Caco-2 (cell line): ENCODE measurements at regions not wholly inside any gene's neighbourhood (a gene's known extent, or its start where the extent isn't known, plus 50 kb on each side); places are given as distances from the start of the nearest gene placed in this dataset.
"Not testable (repeated sequence)": the region's sequence is repeated elsewhere in the genome, so short reads cannot be mapped to it uniquely, and the experiment has no call there.

Source experiments
- BruUV-seq: library from RNA; stranded (reverse); fragments of 400-500 nt; replicated peaks from 2 replicates; lab custom pipeline; 2021; lab: Mats Ljungman, UMichigan
- CTCF ChIA-PET: fragments of 300-600 bp; sonication (Branson Sonifier 250); formaldehyde crosslinking; loops from one replicate; lab custom pipeline; 2022; ENCODE audit warnings: antibody characterized with exemption; lab: Charles Lee
- POLR2A ChIA-PET: fragments of 300-600 bp; sonication (Branson Sonifier 250); formaldehyde crosslinking; loops from one replicate; lab custom pipeline; 2022; ENCODE audit warnings: antibody characterized with exemption; lab: Charles Lee
- DNase-seq, 2 experiments: peaks; one replicate each; pipeline versions ENCODE4 v3.0.0 to v3.0.0-alpha.2; 2020 to 2022
- H3K27me3 ChIP-seq: replicated peaks from 2 replicates; pipeline ENCODE4 v1.6.0; 2011; ENCODE audit warnings: low read length; ENCODE audit not compliant: control insufficient read depth, insufficient read depth
- H3K36me3 ChIP-seq: 2 replicates; pipeline ENCODE4 v1.5.1; 2011; ENCODE audit warnings: low read length; ENCODE audit not compliant: control insufficient read depth, insufficient read depth
- H3K4me1 ChIP-seq: fragments of 250-450 bp; sonication (Bioruptor Pico); 2 replicates; pipeline ENCODE4 v1.5.1; 2020; ENCODE audit warnings: mild to moderate bottlenecking
- H3K4me3 ChIP-seq: 2 replicates; pipeline ENCODE4 v1.5.1; 2011; ENCODE audit warnings: low read depth, mild to moderate bottlenecking, control low read depth, low read length
- H3K9me3 ChIP-seq: fragments of 250-450 bp; sonication (Bioruptor Pico); 2 replicates; pipeline ENCODE4 v1.5.1; 2020; ENCODE audit warnings: mild to moderate bottlenecking, moderate library complexity
- H3K27ac Mint-ChIP-seq: one replicate; pipeline ENCODE4 v1.8.0; 2022; ENCODE audit warnings: mixed read lengths; ENCODE audit not compliant: unreplicated experiment
- H3K27me3 Mint-ChIP-seq: one replicate; pipeline ENCODE4 v1.8.0; 2022; ENCODE audit warnings: mixed read lengths; ENCODE audit not compliant: insufficient read depth, unreplicated experiment
- H3K36me3 Mint-ChIP-seq: one replicate; pipeline ENCODE4 v1.8.0; 2022; ENCODE audit warnings: mild to moderate bottlenecking, mixed read lengths; ENCODE audit not compliant: insufficient read depth, unreplicated experiment
- H3K4me1 Mint-ChIP-seq: one replicate; pipeline ENCODE4 v1.8.0; 2022; ENCODE audit warnings: low read depth, mixed read lengths; ENCODE audit not compliant: unreplicated experiment
- H3K4me3 Mint-ChIP-seq: one replicate; pipeline ENCODE4 v1.8.0; 2022; ENCODE audit warnings: mild to moderate bottlenecking, moderate library complexity, mixed read lengths; ENCODE audit not compliant: unreplicated experiment
- H3K9me3 Mint-ChIP-seq: one replicate; pipeline ENCODE4 v1.8.0; 2022; ENCODE audit warnings: mixed read lengths; ENCODE audit not compliant: unreplicated experiment
- intact Hi-C: fragments of 100-400 bp; cut with micrococcal nuclease; formaldehyde crosslinking; loops from one replicate; pipeline ENCODE4 v1.10.0; 2022; ENCODE audit not compliant: unreplicated experiment
- TF ChIP-seq, protein P1 (sequence below), 2 experiments: fragments of 200-600 bp in 1 of 2; IDR thresholded peaks; 1 replicate in 1 of 2; 2 replicates in 1 of 2; pipeline versions ENCODE4 v1.5.1 to v1.8.0; 2011 to 2022; ENCODE audit warnings: antibody characterized with exemption in 1 of 2, control low read depth in 1 of 2, inconsistent platforms in 1 of 2, low read depth in 1 of 2, low read length in 1 of 2, mild to moderate bottlenecking in 1 of 2, moderate library complexity in 1 of 2; ENCODE audit not compliant: insufficient read depth in 1 of 2, severe bottlenecking in 1 of 2, unreplicated experiment in 1 of 2

- BruUV-seq = no TSS peak
- Mint-ChIP-seq H3K36me3 (no peaks in the 10 kb centered on the region), H3K4me3 (no peak overlapping the region), H3K9me3 (no peaks in the 10 kb centered on the region), H3K27me3 (peaks cover 4% of the 10 kb centered on the region), H3K4me1 (no peaks in the 10 kb centered on the region), H3K27ac (no peak overlapping the region)
- Histone ChIP-seq H3K4me3 (no peak overlapping the region), H3K27me3 (no peaks in the 10 kb centered on the region), H3K9me3 (no peaks in the 10 kb centered on the region), H3K4me1 (no peaks in the 10 kb centered on the region), H3K36me3 (no peaks in the 10 kb centered on the region)
- intact Hi-C loops = no loop called here
- DNase-seq = no peak
- ChIA-PET POLR2A (no interaction called here), CTCF (no interaction called here)
- TF ChIP-seq, protein P1, sequence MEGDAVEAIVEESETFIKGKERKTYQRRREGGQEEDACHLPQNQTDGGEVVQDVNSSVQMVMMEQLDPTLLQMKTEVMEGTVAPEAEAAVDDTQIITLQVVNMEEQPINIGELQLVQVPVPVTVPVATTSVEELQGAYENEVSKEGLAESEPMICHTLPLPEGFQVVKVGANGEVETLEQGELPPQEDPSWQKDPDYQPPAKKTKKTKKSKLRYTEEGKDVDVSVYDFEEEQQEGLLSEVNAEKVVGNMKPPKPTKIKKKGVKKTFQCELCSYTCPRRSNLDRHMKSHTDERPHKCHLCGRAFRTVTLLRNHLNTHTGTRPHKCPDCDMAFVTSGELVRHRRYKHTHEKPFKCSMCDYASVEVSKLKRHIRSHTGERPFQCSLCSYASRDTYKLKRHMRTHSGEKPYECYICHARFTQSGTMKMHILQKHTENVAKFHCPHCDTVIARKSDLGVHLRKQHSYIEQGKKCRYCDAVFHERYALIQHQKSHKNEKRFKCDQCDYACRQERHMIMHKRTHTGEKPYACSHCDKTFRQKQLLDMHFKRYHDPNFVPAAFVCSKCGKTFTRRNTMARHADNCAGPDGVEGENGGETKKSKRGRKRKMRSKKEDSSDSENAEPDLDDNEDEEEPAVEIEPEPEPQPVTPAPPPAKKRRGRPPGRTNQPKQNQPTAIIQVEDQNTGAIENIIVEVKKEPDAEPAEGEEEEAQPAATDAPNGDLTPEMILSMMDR (IDR thresholded peaks at IDR 0.05; ENCODE audit: insufficient read depth in 1 of 2, low read depth in 1 of 2, low read length in 1 of 2, severe bottlenecking in 1 of 2, unreplicated experiment in 1 of 2) = no peak
Observed at GRCh38 chr11:42779555-42779954, 532.2 kb upstream of the API5 start.

- H3K27ac Mint-ChIP-seq = no peak overlapping the region
- ChIA-PET POLR2A (no interaction called here), CTCF (no interaction called here)
- TF ChIP-seq, protein P1 (IDR thresholded peaks at IDR 0.05; ENCODE audit: insufficient read depth in 1 of 2, low read depth in 1 of 2, low read length in 1 of 2, severe bottlenecking in 1 of 2, unreplicated experiment in 1 of 2) = no peak
- H3K4me1 ChIP-seq = no peaks in the 10 kb centered on the region
- no peaks in the 10 kb centered on the region for H3K36me3 Mint-ChIP-seq
- H3K9me3 ChIP-seq = 0 out of 2 replicates have a peak, but pooled peaks cover 3% of the 10 kb centered on the region
- H3K36me3 ChIP-seq = no peaks in the 10 kb centered on the region
- no peak for DNase-seq
- no peak overlapping the region for H3K4me3 Mint-ChIP-seq
- no TSS peak for BruUV-seq
- no peaks in the 10 kb centered on the region for H3K27me3 Mint-ChIP-seq
- no peaks in the 10 kb centered on the region for H3K27me3 ChIP-seq
- intact Hi-C loops = no loop called here
- no peak overlapping the region for H3K4me3 ChIP-seq
- no peaks in the 10 kb centered on the region for H3K4me1 Mint-ChIP-seq
- H3K9me3 Mint-ChIP-seq = no peaks in the 10 kb centered on the region
Observed at GRCh38 chr11:42786981-42787380, 524.8 kb upstream of the API5 start.

GRCh38 chr11:42795483-42795882, 516.3 kb upstream of the API5 start:
- H3K4me1 ChIP-seq, H3K9me3 Mint-ChIP-seq, CTCF ChIA-PET, H3K4me3 ChIP-seq, POLR2A ChIA-PET, H3K27ac Mint-ChIP-seq, DNase-seq, BruUV-seq, H3K36me3 ChIP-seq, H3K9me3 ChIP-seq, H3K4me3 Mint-ChIP-seq, H3K27me3 Mint-ChIP-seq, H3K36me3 Mint-ChIP-seq, H3K4me1 Mint-ChIP-seq, H3K27me3 ChIP-seq, intact Hi-C loops: not testable (repeated sequence)

- BruUV-seq = no TSS peak
- H3K4me1 Mint-ChIP-seq = no peaks in the 10 kb centered on the region
- no peaks in the 10 kb centered on the region for H3K27me3 Mint-ChIP-seq
- Histone ChIP-seq H3K36me3 (no peaks in the 10 kb centered on the region), H3K9me3 (no peaks in the 10 kb centered on the region), H3K4me3 (no peak overlapping the region), H3K27me3 (no peaks in the 10 kb centered on the region), H3K4me1 (no peaks in the 10 kb centered on the region)
- TF ChIP-seq, protein P1 (IDR thresholded peaks at IDR 0.05; ENCODE audit: insufficient read depth in 1 of 2, low read depth in 1 of 2, low read length in 1 of 2, severe bottlenecking in 1 of 2, unreplicated experiment in 1 of 2) = no peak
- no peaks in the 10 kb centered on the region for H3K9me3 Mint-ChIP-seq
- no peak for DNase-seq
- ChIA-PET POLR2A (no interaction called here), CTCF (no interaction called here)
- H3K36me3 Mint-ChIP-seq = no peaks in the 10 kb centered on the region
- intact Hi-C loops = no loop called here
- H3K4me3 Mint-ChIP-seq = no peak overlapping the region
- H3K27ac Mint-ChIP-seq = no peak overlapping the region
Observed at GRCh38 chr11:42800041-42800440, 511.8 kb upstream of the API5 start.
